ENCODE measurements at regions not wholly inside any gene's neighbourhood (a gene's known extent, or its start where the extent isn't known, plus 50 kb on each side); places are given as distances from the start of the nearest gene placed in this dataset.

DNA sequence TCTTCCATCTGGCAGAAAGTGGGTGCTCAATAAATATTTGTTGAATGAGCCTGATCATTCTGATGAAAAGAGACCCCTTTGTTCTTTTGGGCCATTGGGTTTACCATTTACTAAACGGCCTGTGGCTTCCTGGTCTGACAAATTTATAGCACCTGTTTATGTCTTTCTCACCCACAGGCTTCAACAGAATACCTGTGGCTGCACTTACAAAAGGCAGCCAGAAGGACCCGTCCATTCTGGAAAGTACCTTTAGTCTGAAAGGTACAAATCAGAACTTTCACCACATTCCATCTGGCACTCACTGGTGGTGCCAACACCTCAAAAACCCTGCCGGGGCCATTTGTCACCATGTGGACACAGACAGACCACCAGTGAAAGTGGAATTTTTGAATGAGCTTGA lies 167.5 kb downstream of the ETAA1 start:
- TF ChIP-seq ISL1 (CRISPR knock-in tag; IDR thresholded peaks at IDR 0.05) (no peak), TSHZ2 (CRISPR knock-in tag; IDR thresholded peaks at IDR 0.05) (no peak), ZNF565 (CRISPR knock-in tag; conservative IDR thresholded peaks at IDR 0.05; ENCODE audit: low read depth) (no peak), ZFP30 (CRISPR knock-in tag; IDR thresholded peaks at IDR 0.05) (no peak), ARNTL (CRISPR knock-in tag; IDR thresholded peaks at IDR 0.05; ENCODE audit: borderline replicate concordance, low read depth) (no peak), SNAI2 (CRISPR knock-in tag; IDR thresholded peaks at IDR 0.05) (no peak), ZNF8 (CRISPR knock-in tag; IDR thresholded peaks at IDR 0.05) (no peak), OSR1 (CRISPR knock-in tag; IDR thresholded peaks at IDR 0.05) (no peak), POU6F1 (CRISPR knock-in tag; IDR thresholded peaks at IDR 0.05; ENCODE audit: borderline replicate concordance, low read depth) (no peak), ESRRG (CRISPR knock-in tag; IDR thresholded peaks at IDR 0.05) (no peak), ZC3H10 (CRISPR knock-in tag; IDR thresholded peaks at IDR 0.05) (no peak), CSDC2 (CRISPR knock-in tag; IDR thresholded peaks at IDR 0.05) (no peak)
- TF ChIP-seq, protein P1, sequence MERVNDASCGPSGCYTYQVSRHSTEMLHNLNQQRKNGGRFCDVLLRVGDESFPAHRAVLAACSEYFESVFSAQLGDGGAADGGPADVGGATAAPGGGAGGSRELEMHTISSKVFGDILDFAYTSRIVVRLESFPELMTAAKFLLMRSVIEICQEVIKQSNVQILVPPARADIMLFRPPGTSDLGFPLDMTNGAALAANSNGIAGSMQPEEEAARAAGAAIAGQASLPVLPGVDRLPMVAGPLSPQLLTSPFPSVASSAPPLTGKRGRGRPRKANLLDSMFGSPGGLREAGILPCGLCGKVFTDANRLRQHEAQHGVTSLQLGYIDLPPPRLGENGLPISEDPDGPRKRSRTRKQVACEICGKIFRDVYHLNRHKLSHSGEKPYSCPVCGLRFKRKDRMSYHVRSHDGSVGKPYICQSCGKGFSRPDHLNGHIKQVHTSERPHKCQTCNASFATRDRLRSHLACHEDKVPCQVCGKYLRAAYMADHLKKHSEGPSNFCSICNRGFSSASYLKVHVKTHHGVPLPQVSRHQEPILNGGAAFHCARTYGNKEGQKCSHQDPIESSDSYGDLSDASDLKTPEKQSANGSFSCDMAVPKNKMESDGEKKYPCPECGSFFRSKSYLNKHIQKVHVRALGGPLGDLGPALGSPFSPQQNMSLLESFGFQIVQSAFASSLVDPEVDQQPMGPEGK (CRISPR knock-in tag; IDR thresholded peaks at IDR 0.05; ENCODE audit: borderline replicate concordance): no peak
- TF ChIP-seq, protein P2, sequence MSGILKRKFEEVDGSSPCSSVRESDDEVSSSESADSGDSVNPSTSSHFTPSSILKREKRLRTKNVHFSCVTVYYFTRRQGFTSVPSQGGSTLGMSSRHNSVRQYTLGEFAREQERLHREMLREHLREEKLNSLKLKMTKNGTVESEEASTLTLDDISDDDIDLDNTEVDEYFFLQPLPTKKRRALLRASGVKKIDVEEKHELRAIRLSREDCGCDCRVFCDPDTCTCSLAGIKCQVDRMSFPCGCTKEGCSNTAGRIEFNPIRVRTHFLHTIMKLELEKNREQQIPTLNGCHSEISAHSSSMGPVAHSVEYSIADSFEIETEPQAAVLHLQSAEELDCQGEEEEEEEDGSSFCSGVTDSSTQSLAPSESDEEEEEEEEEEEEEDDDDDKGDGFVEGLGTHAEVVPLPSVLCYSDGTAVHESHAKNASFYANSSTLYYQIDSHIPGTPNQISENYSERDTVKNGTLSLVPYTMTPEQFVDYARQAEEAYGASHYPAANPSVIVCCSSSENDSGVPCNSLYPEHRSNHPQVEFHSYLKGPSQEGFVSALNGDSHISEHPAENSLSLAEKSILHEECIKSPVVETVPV (CRISPR knock-in tag; IDR thresholded peaks at IDR 0.05): no peak
